ENCODE measurements at regions not wholly inside any gene's neighbourhood (a gene's known extent, or its start where the extent isn't known, plus 50 kb on each side); places are given as distances from the start of the nearest gene placed in this dataset.
"Not testable (repeated sequence)": the region's sequence is repeated elsewhere in the genome, so short reads cannot be mapped to it uniquely, and the experiment has no call there.

GRCh38 chr4:24364852-24365251, 219.5 kb downstream of the DHX15 start:
- peaks cover 0 to 5% of the 10 kb centered on the region in 2 donors for H3K4me1 ChIP-seq
- intact Hi-C loops (cut with DNase I) = no loop called here
- TF ChIP-seq POLR2A (IDR thresholded peaks at IDR 0.05) (no peak), CTCF (IDR thresholded peaks at IDR 0.05) (no peak)
- no peaks in the 10 kb centered on the region for H3K27me3 ChIP-seq
- 96 to 97% methylated on average over 3 of the region's 3 CpGs for WGBS, 2 donors
- no peak overlapping the region for H3K4me3 ChIP-seq (replicated peaks in 1 of 3)
- DNase-seq = no peak
- H3K36me3 ChIP-seq = no peaks in the 10 kb centered on the region
- H3K9me3 ChIP-seq = no peaks in the 10 kb centered on the region
- H3K27ac ChIP-seq = no peak overlapping the region

GRCh38 chr4:24364249-24364648, 220.1 kb downstream of the DHX15 start:
- intact Hi-C loops (cut with DNase I) = no loop called here
- Histone ChIP-seq H3K27me3 (no peaks in the 10 kb centered on the region), H3K4me1 (no peaks in the 10 kb centered on the region), H3K36me3 (no peaks in the 10 kb centered on the region), H3K9me3 (no peaks in the 10 kb centered on the region), H3K27ac (no peak overlapping the region), H3K4me3 (replicated peaks in 1 of 3) (no peak overlapping the region)
- no peak for TF ChIP-seq CTCF (IDR thresholded peaks at IDR 0.05)
- no peak for TF ChIP-seq POLR2A (IDR thresholded peaks at IDR 0.05)
- WGBS, 2 donors = 92 to 93% methylated on average over 5 of the region's 5 CpGs
- no peak for DNase-seq

- Histone ChIP-seq H3K9me3 (no peaks in the 10 kb centered on the region), H3K36me3 (no peaks in the 10 kb centered on the region), H3K27ac (no peak overlapping the region), H3K4me3 (replicated peaks in 1 of 3) (no peak overlapping the region), H3K4me1 (no peaks in the 10 kb centered on the region), H3K27me3 (no peaks in the 10 kb centered on the region)
- intact Hi-C loops (cut with DNase I) = no loop called here
- 70 to 81% methylated on average over 4 of the region's 4 CpGs for WGBS, 2 donors
- no peak for DNase-seq
- TF ChIP-seq CTCF (IDR thresholded peaks at IDR 0.05) (no peak), POLR2A (IDR thresholded peaks at IDR 0.05) (no peak)
These were observed 220.6 kb downstream of the DHX15 start for GRCh38 chr4:24363751-24364150.

- H3K36me3 ChIP-seq = no peaks in the 10 kb centered on the region
- no peaks in the 10 kb centered on the region for H3K27me3 ChIP-seq
- 90 to 96% methylated on average over 4 of the region's 4 CpGs for WGBS, 2 donors
- H3K9me3 ChIP-seq = no peaks in the 10 kb centered on the region
- no peak for TF ChIP-seq POLR2A (IDR thresholded peaks at IDR 0.05)
- no peak for TF ChIP-seq CTCF (IDR thresholded peaks at IDR 0.05)
- DNase-seq = no peak
- no peaks in the 10 kb centered on the region for H3K4me1 ChIP-seq
- H3K27ac ChIP-seq = no peak overlapping the region
- intact Hi-C loops (cut with DNase I) = no loop called here
- H3K4me3 ChIP-seq (replicated peaks in 1 of 3) = no peak overlapping the region
These were observed 232.2 kb downstream of the DHX15 start for GRCh38 chr4:24352112-24352511.

GRCh38 chr4:24349168-24349996, 235.0 kb downstream of the DHX15 start:
- WGBS, 2 donors = 93 to 95% methylated on average over 15 of the region's 15 CpGs
- intact Hi-C loops (cut with DNase I); H3K36me3 ChIP-seq; H3K9me3 ChIP-seq; H3K27me3 ChIP-seq; H3K4me1 ChIP-seq; H3K27ac ChIP-seq; DNase-seq; H3K4me3 ChIP-seq (replicated peaks in 1 of 3): not testable (repeated sequence)
